GM12878 (cell line): ENCODE measurements at regions not wholly inside any gene's neighbourhood (a gene's known extent, or its start where the extent isn't known, plus 50 kb on each side); places are given as distances from the start of the nearest gene placed in this dataset.

Source experiments
- ATAC-seq: fragments of 200-7000 bp; cut with Tn5 transposase; 3 replicates; pipeline ENCODE4 v1.9.1; 2020; ENCODE audit warnings: mild to moderate bottlenecking, moderate library complexity
- BruUV-seq: library from RNA; stranded (reverse); fragments of 400-500 nt; replicated peaks from 2 replicates; lab custom pipeline; 2021; lab: Mats Ljungman, UMichigan
- CTCF ChIA-PET: fragments of 300-600 bp; sonication (Branson Sonifier 250); formaldehyde crosslinking; extraction: SDS; loops from one replicate; lab custom pipeline; 2021; ENCODE audit warnings: inconsistent platforms; lab: Yijun Ruan, JAX
- POLR2A ChIA-PET: fragments of 350-600 bp; formaldehyde crosslinking; extraction: SDS; loops from one replicate; lab custom pipeline; 2021; ENCODE audit warnings: inconsistent platforms; lab: Charles Lee
- RAD21 ChIA-PET: fragments of 300-600 bp; sonication (Branson Sonifier 250); formaldehyde crosslinking; loops from one replicate; lab custom pipeline; 2023; ENCODE audit warnings: antibody characterized with exemption; ENCODE audit not compliant: unreplicated experiment; lab: Charles Lee
- SMC1A ChIA-PET: fragments of 300-600 bp; sonication (Branson Sonifier 250); formaldehyde crosslinking; loops from one replicate; lab custom pipeline; 2023; ENCODE audit not compliant: unreplicated experiment, uncharacterized antibody; lab: Charles Lee
- DNase-seq: peaks from one replicate; pipeline ENCODE4 v3.0.0-alpha.2; 2011; ENCODE audit warnings: low read depth, low spot score
- FAIRE-seq: peaks from 3 replicates; lab custom pipeline; 2011; peaks lifted over from hg19 to GRCh38; lab: Jason Lieb, UNC
- H2AFZ ChIP-seq: 2 replicates; pipeline ENCODE4 v1.6.0; 2011; ENCODE audit warnings: low read depth, low read length, control low read depth; ENCODE audit not compliant: control insufficient read depth
- H3K27ac ChIP-seq: 2 replicates; pipeline ENCODE4 v1.5.1; 2011; ENCODE audit warnings: control low read depth; ENCODE audit not compliant: control insufficient read depth, insufficient read depth
- H3K27me3 ChIP-seq, 2 experiments: replicated peaks in 1 of 2; 2 replicates each; pipeline versions ENCODE4 v1.6.0 to v1.6.1; 2011; ENCODE audit warnings: low read length in 1 of 2; ENCODE audit not compliant: control insufficient read depth in 2 of 2, insufficient read depth in 2 of 2
- H3K36me3 ChIP-seq, 2 experiments: 2 replicates each; pipeline ENCODE4 v1.5.1; 2011; ENCODE audit warnings: low read length in 1 of 2; ENCODE audit not compliant: control insufficient read depth in 2 of 2, insufficient read depth in 2 of 2
- H3K4me1 ChIP-seq: 2 replicates; pipeline ENCODE4 v1.6.1; 2011; ENCODE audit warnings: mild to moderate bottlenecking, low read length, moderate library complexity, mixed read lengths; ENCODE audit not compliant: control insufficient read depth, insufficient read depth
- H3K4me2 ChIP-seq: 2 replicates; pipeline ENCODE4 v1.6.0; 2011; ENCODE audit warnings: control low read depth; ENCODE audit not compliant: control insufficient read depth, insufficient read depth
- H3K4me3 ChIP-seq: fragments of 200-600 bp; sonication (generic); 2 replicates; pipeline ENCODE4 v1.5.1; 2016
- H3K79me2 ChIP-seq: 2 replicates; pipeline ENCODE4 v1.6.0; 2011; ENCODE audit warnings: low read length; ENCODE audit not compliant: control insufficient read depth, insufficient read depth
- H3K9ac ChIP-seq: 2 replicates; pipeline ENCODE4 v1.8.0; 2011; ENCODE audit warnings: low read length, control low read depth, mixed read lengths; ENCODE audit not compliant: control insufficient read depth, insufficient read depth
- H3K9me3 ChIP-seq: replicated peaks from 3 replicates; pipeline ENCODE4 v1.5.1; 2011; ENCODE audit warnings: mild to moderate bottlenecking, low read length; ENCODE audit not compliant: control insufficient read depth, insufficient read depth
- H4K20me1 ChIP-seq: 2 replicates; pipeline ENCODE4 v1.6.0; 2011; ENCODE audit not compliant: control insufficient read depth, insufficient read depth
- ATF3 ChIP-seq: IDR thresholded peaks from 2 replicates; pipeline ENCODE4 v1.6.1; 2011; ENCODE audit warnings: low read depth, mild to moderate bottlenecking, low read length, moderate library complexity, borderline replicate concordance; ENCODE audit errors: extremely low read depth
- CBFB ChIP-seq: IDR thresholded peaks from 2 replicates; pipeline ENCODE4 v1.6.1; 2016; ENCODE audit warnings: antibody characterized with exemption, low read depth
- EP300 ChIP-seq, 2 experiments: fragments of 150-350 bp in 1 of 2; IDR thresholded peaks; 2 replicates each; pipeline ENCODE4 v1.6.1; 2011 to 2012; ENCODE audit warnings: low read depth in 2 of 2, low read length in 2 of 2, borderline replicate concordance in 1 of 2, improper control_type of control experiment in 1 of 2, inconsistent platforms in 1 of 2; ENCODE audit not compliant: control insufficient read depth in 1 of 2
- MYC ChIP-seq: IDR thresholded peaks from 2 replicates; pipeline ENCODE4 v1.6.1; 2011; ENCODE audit warnings: mild to moderate bottlenecking, low read length, moderate library complexity, inconsistent platforms; ENCODE audit not compliant: insufficient read depth, insufficient replicate concordance, insufficient read length, severe bottlenecking
- SKIL ChIP-seq: fragments of 450-650 bp; IDR thresholded peaks from 2 replicates; pipeline ENCODE4 v1.6.1; 2017; ENCODE audit warnings: mild to moderate bottlenecking, low read depth, inconsistent platforms; ENCODE audit not compliant: poor library complexity, severe bottlenecking
- SREBF1 ChIP-seq: IDR thresholded peaks from 2 replicates; pipeline ENCODE4 v1.6.1; 2012; ENCODE audit warnings: mild to moderate bottlenecking, low read length
- TBL1XR1 ChIP-seq: IDR thresholded peaks from 2 replicates; pipeline ENCODE4 v1.6.1; 2012; ENCODE audit warnings: low read depth, low read length, improper control_type of control experiment
- ZBTB11 ChIP-seq: fragments of 450-650 bp; formaldehyde crosslinking; IDR thresholded peaks from 2 replicates; pipeline ENCODE4 v1.5.0; 2022; ENCODE audit warnings: mild to moderate bottlenecking, missing genetic modification characterization
- ZBTB33 ChIP-seq: fragments of 450-650 bp; IDR thresholded peaks from 2 replicates; pipeline ENCODE4 v1.6.1; 2017; ENCODE audit warnings: mild to moderate bottlenecking
- ZNF207 ChIP-seq: fragments of 450-650 bp; IDR thresholded peaks from 2 replicates; pipeline ENCODE4 v1.6.1; 2014; ENCODE audit warnings: antibody characterized with exemption, mild to moderate bottlenecking, borderline replicate concordance
- ZNF384 ChIP-seq: IDR thresholded peaks from 2 replicates; pipeline ENCODE4 v1.6.1; 2012; ENCODE audit warnings: low read depth, mild to moderate bottlenecking, low read length, improper control_type of control experiment, borderline replicate concordance
- WGBS: methylation state at CpG from one replicate; pipeline ENCODE4 v1.1.6; 2016; ENCODE audit warnings: low lambda C conversion rate; ENCODE audit not compliant: insufficient replicate concordance, insufficient coverage; ENCODE audit errors: missing lambda C conversion rate; 5-methylcytosine and 5-hydroxymethylcytosine counted together
- in situ Hi-C: fragments of 300-500 bp; cut with MboI; formaldehyde crosslinking; loops from 9 replicates; pipeline ENCODE4 v1.14.3; 2018; ENCODE audit warnings: mixed read lengths
- intact Hi-C: fragments of 100-400 bp; cut with micrococcal nuclease; formaldehyde crosslinking; loops from one replicate; pipeline ENCODE4 v1.14.2; 2022; ENCODE audit not compliant: unreplicated experiment

- no peak for TF ChIP-seq SKIL
- TF ChIP-seq ZNF207 = no peak
These were observed 85.3 kb upstream of the DOCK9 start (continued) for GRCh38 chr13:99063178-99063577.

GRCh38 chr13:99063952-99064351, 86.1 kb upstream of the DOCK9 start:
- no TSS peak for BruUV-seq
- no peaks in the 10 kb centered on the region for H3K4me1 ChIP-seq
- ChIA-PET RAD21 (no interaction called here), CTCF (interaction anchor here (1.0 to 1.3 kb wide), 2 partner anchors 15 to 202 kb away, joined by 3 to 4 read pairs; no protein-coding TSS in a partner anchor), POLR2A (no interaction called here), SMC1A (interaction anchor here (0.7 to 1.3 kb wide), 2 partner anchors 17 to 141 kb away, joined by 3 read pairs; no protein-coding TSS in a partner anchor)
- no peak overlapping the region for H2AFZ ChIP-seq
- H3K9me3 ChIP-seq = no peaks in the 10 kb centered on the region; the same call in 2 of the 3 replicates
- no peak overlapping the region for H3K27ac ChIP-seq
- no peak overlapping the region; the same call in 1 of the 2 replicates for H3K4me2 ChIP-seq
- intact Hi-C loops = no loop called here
- ATAC-seq (no peak), DNase-seq (no peak), FAIRE-seq (peak; percentile 57)
- H3K9ac ChIP-seq = no peak overlapping the region
- H3K36me3 ChIP-seq = no peaks in the 10 kb centered on the region
- H3K79me2 ChIP-seq = no peaks in the 10 kb centered on the region
- 93% methylated on average over 1 of the region's 1 CpG for WGBS
- no peaks in the 10 kb centered on the region for H3K27me3 ChIP-seq
- in situ Hi-C loops = no loop called here
- H4K20me1 ChIP-seq = no peaks in the 10 kb centered on the region
- H3K4me3 ChIP-seq = no peak overlapping the region
- no peak for TF ChIP-seq EP300 (IDR thresholded peaks at IDR 0.05; ENCODE audit: borderline replicate concordance in 1 of 2, control insufficient read depth in 1 of 2, low read depth in 2 of 2, low read length in 2 of 2)
- TF ChIP-seq ATF3 = no peak
- no peak for TF ChIP-seq CBFB
- no peak for TF ChIP-seq SREBF1
- no peak for TF ChIP-seq ZBTB33
- no peak for TF ChIP-seq ZBTB11 (CRISPR knock-in tag)
- no peak for TF ChIP-seq MYC
- TF ChIP-seq ZNF384 = no peak
- no peak for TF ChIP-seq TBL1XR1
